NCI-H2029 treated with DMSO at 0.1 percent for 48 hours (cell line): ENCODE measurements at regions not wholly inside any gene's neighbourhood (a gene's known extent, or its start where the extent isn't known, plus 50 kb on each side); places are given as distances from the start of the nearest gene placed in this dataset.
"Not testable (repeated sequence)": the region's sequence is repeated elsewhere in the genome, so short reads cannot be mapped to it uniquely, and the experiment has no call there.

Source experiments
- DNase-seq: peaks from one replicate; lab custom pipeline; 2025; lab: John Stamatoyannopoulos, UW

DNA sequence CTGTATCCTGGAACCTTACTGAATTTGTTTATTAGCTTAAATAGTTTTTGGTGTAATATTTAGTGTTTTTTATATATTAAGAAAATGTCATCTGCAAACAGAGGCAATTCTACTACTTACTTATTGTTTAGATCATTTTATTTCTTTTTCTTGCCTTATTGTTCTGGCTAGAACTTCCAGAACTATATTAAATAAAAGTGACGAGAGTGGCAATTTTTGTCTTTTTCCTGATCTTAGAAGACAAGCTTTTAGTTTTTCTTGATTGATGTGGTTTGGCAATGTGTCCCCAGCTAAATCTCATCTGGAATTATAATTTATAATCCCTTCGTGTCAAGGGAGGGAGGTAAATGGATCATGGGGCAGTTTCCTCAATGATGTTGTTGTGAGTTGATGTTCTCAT lies 857.8 kb downstream of the SLC6A15 start:
- no peak for DNase-seq

DNA sequence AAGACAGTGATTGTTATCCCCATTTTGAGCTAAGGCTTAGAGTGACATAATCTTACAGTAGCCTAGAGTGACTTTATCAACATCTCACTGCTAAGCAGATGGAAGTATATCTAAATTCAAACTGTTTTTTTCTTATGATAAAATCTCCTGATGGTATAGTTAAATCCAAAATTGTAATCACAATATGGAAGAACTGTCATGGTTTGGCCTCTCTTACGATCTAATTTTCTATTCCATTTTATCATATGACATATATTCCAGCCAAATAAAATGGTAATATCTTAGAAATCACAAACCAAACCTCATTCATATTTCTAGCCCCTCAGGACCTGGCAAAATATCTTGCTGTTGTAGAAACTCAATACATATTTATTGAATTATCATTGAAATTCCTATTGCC lies 864.7 kb downstream of the SLC6A15 start:
- no peak for DNase-seq

- no peak for DNase-seq
Measured at GRCh38 chr12:84046859-84047258, 865.7 kb downstream of the SLC6A15 start.

DNA sequence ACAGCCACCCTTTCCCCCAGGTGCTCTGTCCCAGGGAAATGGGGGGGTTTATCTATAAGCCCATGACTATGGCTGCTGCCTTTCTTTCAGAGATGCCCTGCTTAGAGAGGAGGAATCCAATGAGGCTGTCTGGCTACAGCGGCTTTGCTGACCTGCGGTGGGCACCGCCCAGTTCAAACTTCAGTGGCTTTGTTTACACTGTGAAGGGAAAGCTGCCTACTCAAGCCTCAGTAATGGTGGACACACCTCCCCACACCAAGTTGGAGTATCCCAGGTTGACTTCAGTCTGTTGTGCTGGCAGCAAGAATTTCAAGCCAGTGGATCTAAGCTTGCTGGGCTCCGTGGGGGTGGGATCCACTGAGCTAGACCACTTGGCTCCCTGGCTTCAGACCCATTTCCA lies 869.2 kb downstream of the SLC6A15 start:
- no peak for DNase-seq

DNA sequence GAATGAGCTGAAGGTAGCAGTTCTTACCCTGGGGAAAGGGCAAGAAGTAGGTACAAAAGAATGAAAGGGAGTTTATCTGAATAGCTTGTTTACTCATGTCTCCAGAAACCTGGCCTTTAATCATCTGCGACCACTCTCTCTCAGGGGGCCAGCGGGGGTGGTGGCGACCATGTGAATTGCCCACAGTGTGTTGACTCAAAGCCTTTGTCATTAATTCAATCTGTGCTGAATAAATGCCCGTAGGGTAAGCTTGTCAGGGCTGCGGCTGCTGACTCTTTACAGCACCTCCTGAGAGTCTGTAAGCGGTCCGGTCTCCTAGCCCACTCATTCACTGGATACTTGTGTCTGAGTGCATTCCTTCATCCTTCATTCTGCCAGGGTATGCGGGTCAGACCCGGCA lies 874.4 kb downstream of the SLC6A15 start:
- DNase-seq = no peak

DNA sequence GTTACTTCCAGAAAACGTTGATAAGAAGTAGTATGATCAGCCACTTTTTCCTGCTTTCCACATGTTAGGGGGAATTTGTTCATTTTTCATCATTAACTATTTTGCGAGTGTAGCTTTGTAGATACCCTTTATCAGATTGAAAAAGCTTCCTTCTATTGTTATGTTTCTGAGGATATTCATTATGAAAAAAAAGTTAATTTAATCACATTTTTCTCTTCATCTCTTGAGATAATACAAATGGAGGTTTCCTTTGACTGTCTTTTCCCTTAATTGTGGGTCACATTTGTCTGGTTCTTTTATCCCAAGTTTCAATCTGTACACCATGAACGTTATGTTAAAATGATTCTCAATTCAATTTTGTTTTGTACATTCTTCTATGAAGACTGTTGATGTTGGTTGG lies 875.7 kb downstream of the SLC6A15 start:
- DNase-seq = no peak

DNA sequence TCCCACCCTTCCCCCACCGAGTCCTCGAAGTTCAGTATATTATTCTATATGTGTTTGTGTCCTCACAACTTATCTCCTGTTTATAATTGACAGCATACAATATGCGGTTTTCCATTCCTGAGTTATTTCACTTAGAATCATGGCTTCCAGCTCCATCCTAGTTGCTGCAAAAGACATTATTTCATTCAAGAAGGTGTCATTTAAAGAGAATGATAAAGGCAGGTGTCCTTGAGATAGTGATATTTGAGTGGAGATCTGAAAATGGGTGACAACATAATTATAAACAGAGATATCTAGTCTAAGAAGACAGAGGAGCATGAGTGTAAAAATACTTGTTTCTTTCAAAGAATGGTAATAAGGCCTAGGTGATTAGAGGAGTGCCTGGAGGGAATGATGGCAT lies 876.8 kb downstream of the SLC6A15 start:
- no peak for DNase-seq

DNA sequence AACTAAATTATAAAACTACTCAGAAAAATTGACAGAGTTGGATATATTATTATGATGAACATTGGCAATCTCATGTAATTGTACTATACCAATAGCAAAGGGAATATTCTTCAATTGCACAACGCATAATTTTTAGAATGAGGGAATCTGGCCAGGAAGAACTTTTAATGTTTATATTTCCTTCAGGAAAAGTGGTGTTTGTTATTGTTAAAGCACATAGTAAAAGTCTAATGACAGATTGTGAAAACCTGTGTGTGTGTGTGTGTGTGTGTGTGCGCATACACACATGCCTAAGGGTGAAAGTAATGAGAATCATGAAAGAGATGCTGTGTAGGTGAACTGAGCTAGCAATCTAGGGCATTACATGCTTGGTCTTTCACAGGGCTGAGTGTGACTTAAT lies 877.7 kb downstream of the SLC6A15 start:
- no peak for DNase-seq

- DNase-seq = no peak
Measured at GRCh38 chr12:84033162-84033561, 879.4 kb downstream of the SLC6A15 start.

- not testable (repeated sequence) for DNase-seq
Measured at GRCh38 chr12:84018556-84019179, 893.9 kb downstream of the SLC6A15 start.

GRCh38 chr12:84016956-84017355 lies 895.6 kb downstream of the SLC6A15 start:
- DNase-seq = no peak

GRCh38 chr12:83997423-83997822 lies 915.2 kb downstream of the SLC6A15 start:
- no peak for DNase-seq

DNA sequence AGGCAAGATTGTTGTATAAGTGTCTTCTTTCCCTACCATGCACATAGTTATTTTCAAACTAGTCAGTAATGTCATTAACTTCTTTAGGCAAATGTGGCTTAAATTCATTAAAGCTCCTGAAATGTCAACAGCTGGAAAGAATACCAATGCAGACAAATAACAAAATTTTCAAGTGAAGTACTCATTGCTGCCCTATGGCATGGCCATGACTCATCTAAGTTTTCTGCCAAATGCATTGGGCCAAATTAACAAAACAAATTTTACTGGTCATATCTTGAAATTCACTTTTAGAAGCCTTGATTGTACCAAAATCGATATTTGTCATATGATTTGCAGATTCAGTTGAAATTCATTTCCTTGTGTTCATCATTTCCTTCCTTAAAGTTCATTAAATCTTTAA lies 915.9 kb downstream of the SLC6A15 start:
- DNase-seq = no peak

- no peak for DNase-seq
Measured at GRCh38 chr12:83985084-83985483, 927.5 kb downstream of the SLC6A15 start.

- DNase-seq = no peak
Measured at GRCh38 chr12:83980398-83980797, 932.2 kb downstream of the SLC6A15 start.

- DNase-seq = no peak
Measured at GRCh38 chr12:83979785-83980184, 932.8 kb downstream of the SLC6A15 start.

DNA sequence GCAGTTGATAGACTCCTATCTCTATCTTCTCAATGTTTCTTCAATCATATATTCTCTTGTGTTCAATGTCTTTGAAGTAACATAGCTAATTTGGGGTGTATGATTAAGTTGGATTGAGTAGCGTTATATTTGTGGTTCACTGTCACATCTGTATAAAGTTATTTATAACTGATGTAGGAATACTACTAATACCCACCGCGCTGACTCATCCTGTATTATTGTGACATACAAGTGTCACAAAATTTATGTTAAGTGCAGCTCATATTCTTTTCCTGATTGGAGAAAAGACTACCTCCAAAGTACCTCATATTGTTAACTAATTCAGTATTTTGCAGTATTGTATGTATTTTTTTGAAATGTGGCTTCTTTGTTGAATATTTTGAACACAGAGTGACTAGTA lies 940.8 kb downstream of the SLC6A15 start:
- no peak for DNase-seq

- DNase-seq = no peak
Measured at GRCh38 chr12:83960767-83961166, 951.8 kb downstream of the SLC6A15 start.

DNA sequence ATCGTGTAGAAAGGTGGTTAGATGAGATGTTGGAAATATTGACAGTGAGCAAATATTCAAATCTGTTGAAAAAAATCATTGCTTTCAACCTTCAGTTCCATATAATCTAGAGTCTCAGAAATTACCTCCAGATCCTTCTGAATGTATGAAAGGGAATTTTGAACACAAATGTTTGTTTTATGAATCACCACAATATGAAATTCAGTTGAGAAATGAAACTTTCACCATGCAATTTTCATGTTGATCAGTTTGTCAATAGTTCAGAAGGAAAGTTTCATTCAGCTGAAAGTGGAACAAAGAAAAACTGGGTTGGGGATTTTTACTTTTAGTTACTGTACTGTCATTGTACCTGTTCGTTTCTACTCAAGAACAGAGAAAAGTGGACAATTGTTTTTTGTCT lies 953.6 kb downstream of the SLC6A15 start:
- no peak for DNase-seq

GRCh38 chr12:83954956-83955601 lies 957.5 kb downstream of the SLC6A15 start:
- DNase-seq = no peak

- DNase-seq = no peak
Measured at GRCh38 chr12:83954071-83954789, 958.4 kb downstream of the SLC6A15 start.

- DNase-seq = no peak
Measured at GRCh38 chr12:83945871-83946270, 966.7 kb downstream of the SLC6A15 start.

- DNase-seq = no peak
Measured at GRCh38 chr12:83939718-83940117, 972.9 kb downstream of the SLC6A15 start.
